Spleen (tissue), 7 donors: ENCODE measurements at regions not wholly inside any gene's neighbourhood (a gene's known extent, or its start where the extent isn't known, plus 50 kb on each side); places are given as distances from the start of the nearest gene placed in this dataset.

ENCODE experiments used
- POLR2A ChIP-seq, 3 donors: fragments of 450-650 bp; IDR thresholded peaks; one replicate each; pipeline ENCODE4 v1.5.1; 2017; ENCODE audit warnings: antibody characterized with exemption in 3 of 3, mild to moderate bottlenecking in 1 of 3
- POLR2AphosphoS5 ChIP-seq, 3 donors: sonication (generic); formaldehyde crosslinking; IDR thresholded peaks; one replicate each; pipeline ENCODE4 v1.5.1; 2017; ENCODE audit warnings: antibody characterized with exemption in 3 of 3
- TF ChIP-seq, protein P1 (sequence below), 11 experiments: fragments of 200-600 bp in 7 of 11; fragments of 450-650 bp in 4 of 11; sonication (generic) in 4 of 11; IDR thresholded peaks in 8 of 11; conservative IDR thresholded peaks in 3 of 11; 1 replicate in 7 of 11; 2 replicates in 4 of 11; pipeline versions ENCODE4 v1.4.0 to v1.8.0; 2016 to 2021; ENCODE audit warnings: antibody characterized with exemption in 11 of 11, inconsistent platforms in 4 of 11, mild to moderate bottlenecking in 1 of 11
- donor health status: DM: no; HTN: no; CAD: no; lungs with moderate emphysema.
- donor health status: DM: no; HTN: no; CAD: no.
- donor health status: DM: no; HTN: no; CAD: no.

GRCh38 chr1:95366498-95366897, 132.5 kb downstream of the RWDD3 start:
- TF ChIP-seq, protein P1, sequence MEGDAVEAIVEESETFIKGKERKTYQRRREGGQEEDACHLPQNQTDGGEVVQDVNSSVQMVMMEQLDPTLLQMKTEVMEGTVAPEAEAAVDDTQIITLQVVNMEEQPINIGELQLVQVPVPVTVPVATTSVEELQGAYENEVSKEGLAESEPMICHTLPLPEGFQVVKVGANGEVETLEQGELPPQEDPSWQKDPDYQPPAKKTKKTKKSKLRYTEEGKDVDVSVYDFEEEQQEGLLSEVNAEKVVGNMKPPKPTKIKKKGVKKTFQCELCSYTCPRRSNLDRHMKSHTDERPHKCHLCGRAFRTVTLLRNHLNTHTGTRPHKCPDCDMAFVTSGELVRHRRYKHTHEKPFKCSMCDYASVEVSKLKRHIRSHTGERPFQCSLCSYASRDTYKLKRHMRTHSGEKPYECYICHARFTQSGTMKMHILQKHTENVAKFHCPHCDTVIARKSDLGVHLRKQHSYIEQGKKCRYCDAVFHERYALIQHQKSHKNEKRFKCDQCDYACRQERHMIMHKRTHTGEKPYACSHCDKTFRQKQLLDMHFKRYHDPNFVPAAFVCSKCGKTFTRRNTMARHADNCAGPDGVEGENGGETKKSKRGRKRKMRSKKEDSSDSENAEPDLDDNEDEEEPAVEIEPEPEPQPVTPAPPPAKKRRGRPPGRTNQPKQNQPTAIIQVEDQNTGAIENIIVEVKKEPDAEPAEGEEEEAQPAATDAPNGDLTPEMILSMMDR (IDR thresholded peaks at IDR 0.05 in 8 of 11, conservative IDR thresholded peaks at IDR 0.05 in 3 of 11) = no peak
- TF ChIP-seq POLR2A (IDR thresholded peaks at IDR 0.05) (no peak), POLR2AphosphoS5 (IDR thresholded peaks at IDR 0.05) (no peak)
